ENCODE measurements at regions not wholly inside any gene's neighbourhood (a gene's known extent, or its start where the extent isn't known, plus 50 kb on each side); places are given as distances from the start of the nearest gene placed in this dataset.

DNA sequence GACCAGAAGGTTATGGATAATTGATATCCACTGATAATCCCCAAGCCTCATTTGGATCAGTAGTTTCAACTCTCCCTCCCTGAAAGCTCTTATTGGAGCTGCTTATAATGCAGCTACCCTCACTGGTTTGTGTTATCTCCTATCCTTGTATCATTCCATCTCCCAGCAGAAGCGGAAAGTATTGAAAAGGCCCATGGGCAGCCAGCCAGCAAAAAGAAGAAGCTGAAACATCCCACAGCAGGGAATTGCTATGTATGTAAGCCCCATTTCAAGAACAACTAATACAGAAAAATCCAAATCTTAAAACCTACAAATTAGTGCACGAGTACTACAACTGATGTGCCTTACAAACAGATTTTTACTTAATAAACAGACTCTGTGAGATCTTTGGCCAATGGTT is 269.0 kb upstream of the ECI2 start:
- DNase-seq (ENCODE audit: low spot score), result no peak

- peak; percentile 30 for DNase-seq (ENCODE audit: low spot score)
These were observed 268.5 kb upstream of the ECI2 start for GRCh38 chr6:4403828-4404227.

DNA sequence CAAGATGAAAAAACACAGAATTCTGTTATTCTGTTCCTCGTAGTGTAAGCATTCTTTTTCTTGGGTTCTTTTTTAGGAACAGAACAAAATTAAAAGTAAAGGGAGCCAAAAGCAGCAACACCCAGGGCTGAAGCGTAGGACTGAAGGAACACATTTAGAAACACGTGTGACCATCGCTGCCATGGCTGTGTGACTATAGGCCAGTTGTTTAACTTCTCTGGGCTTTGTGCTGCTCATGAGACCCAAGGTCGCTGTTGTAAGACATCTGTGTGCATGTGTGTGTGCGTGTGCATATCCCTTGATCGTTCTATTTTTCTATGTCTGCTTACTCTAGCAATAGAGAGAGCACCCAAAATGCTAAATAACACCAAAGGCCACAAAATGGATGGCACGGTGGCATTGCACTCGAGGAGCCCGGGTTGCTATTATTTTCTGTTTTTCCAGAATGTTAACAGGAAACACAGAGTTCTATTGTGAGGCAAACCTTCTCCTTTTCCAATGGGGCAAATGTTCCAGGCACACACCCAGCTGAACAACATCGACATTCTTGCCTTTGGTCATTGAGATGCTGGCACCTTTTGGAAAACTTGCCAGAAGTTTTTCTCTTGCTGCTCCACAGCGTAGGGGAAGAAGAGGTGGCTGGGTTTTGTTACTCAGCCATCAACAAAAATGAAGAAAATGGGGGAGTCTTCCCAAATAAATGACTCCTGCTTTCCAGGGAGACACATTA is 267.8 kb upstream of the ECI2 start:
- no peak for DNase-seq (ENCODE audit: low spot score)

- no peak for DNase-seq (ENCODE audit: low spot score)
These were observed 267.2 kb upstream of the ECI2 start for GRCh38 chr6:4402477-4402976.

DNA sequence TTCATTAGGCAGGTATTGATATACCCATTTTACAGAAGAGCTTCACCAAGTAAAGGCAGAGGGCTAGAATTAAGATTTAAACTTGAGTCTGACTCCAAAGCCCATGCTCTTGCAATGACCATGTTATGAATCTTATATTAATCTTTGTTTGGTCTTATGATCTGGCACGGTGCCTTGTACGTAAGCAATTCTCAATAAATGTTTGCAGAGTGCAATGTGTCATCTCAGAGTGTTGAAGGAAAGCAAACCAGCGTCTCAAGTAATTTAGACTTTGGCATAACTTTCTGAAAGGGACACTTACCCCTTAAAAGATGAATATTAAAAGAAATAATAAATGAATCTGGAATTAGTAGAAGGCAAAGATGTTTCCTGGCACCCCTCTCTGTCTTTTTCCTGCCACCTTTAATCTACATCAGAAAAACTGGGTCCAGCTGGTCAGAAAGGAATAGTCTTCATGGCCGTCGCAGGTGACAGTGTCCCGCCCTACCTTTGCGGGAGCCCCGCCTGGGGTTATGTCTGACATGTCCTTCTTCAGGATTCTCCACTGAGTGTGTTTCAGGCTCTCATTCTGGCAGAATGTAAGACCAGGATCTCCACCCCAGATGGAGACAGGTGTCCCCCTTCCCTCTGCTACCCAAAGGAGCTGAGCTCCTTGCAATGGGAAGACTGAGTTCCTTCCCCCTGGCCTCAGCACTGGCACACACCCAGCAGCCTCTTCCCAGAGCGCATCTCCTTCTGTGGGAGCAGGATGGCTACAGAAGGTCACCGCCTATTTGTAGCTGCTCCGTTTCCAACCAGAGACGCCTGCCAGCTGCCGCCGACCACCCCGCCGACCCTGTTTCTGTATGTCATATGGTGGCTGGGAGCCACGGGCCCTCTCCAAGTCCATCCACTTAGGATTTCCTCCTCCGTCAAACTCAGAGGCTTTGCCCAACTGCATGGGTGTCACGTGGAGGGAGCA is 266.3 kb upstream of the ECI2 start:
- DNase-seq (ENCODE audit: low spot score), result no peak

DNA sequence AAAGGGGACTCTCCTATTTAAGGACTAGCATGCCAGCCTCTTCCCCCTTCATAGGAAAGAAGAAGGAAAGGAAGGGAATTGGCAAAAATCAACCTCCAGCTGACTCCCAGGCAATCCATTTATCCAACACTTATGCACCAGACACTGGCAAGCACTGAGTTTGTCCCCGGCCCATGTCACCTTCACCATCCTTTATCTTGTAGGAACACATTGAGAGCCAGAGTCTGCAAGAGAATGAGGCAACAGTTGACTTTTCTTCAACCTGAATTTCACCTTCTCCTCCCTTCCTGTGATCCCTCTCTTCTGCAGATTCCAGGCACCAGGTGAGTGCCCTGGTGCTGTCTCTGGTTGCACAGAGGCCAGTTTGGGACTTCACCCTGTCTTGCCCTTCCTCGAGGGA is 264.3 kb upstream of the ECI2 start:
- no peak for DNase-seq (ENCODE audit: low spot score)

GRCh38 chr6:4398791-4399190 is 263.4 kb upstream of the ECI2 start:
- no peak for DNase-seq (ENCODE audit: low spot score)

DNA sequence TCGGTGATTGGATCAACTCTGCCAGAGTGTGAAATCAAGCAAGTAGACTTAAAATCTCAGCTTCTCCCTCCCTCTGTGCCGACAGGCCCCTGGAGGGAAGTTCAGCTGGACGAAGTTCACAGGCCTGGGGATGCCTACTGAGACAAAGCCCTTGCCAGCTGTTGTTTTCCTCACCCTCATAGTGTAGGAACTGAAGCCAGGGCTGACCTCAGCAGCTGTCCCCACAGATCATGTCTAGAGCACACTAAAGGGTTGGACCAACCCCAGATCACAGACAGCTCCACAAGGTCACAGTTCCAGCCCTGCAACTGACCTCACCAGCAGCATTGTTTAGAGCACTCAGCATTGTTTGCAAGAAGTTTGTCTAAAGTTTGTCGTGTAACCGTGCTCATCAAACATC is 261.9 kb upstream of the ECI2 start:
- DNase-seq (ENCODE audit: low spot score), result no peak

DNA sequence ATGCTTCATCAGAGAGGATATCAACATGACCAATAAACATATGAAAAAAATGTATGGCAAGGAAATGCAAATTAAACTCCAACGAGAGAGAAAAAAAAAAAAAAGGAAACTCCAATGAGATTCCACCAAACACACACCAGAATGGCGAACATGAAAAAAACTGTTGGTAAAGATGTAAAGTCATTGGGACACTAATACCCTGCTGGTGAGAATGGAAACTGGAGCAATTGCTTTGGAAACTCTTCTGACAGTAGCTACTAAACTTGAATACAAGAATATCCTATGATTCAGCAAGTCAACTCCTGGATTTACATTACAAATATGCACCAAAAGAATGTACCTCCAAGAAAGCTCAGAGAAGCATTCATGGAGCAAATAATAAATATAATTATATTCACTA is 260.7 kb upstream of the ECI2 start:
- DNase-seq (ENCODE audit: low spot score), result no peak

GRCh38 chr6:4395386-4395785 is 260.0 kb upstream of the ECI2 start:
- no peak for DNase-seq (ENCODE audit: low spot score)

- DNase-seq (ENCODE audit: low spot score), result peak; percentile 36
These were observed 259.4 kb upstream of the ECI2 start for GRCh38 chr6:4394786-4395185.

GRCh38 chr6:4388675-4389074 is 253.3 kb upstream of the ECI2 start:
- DNase-seq (ENCODE audit: low spot score), result peak; percentile 45

DNA sequence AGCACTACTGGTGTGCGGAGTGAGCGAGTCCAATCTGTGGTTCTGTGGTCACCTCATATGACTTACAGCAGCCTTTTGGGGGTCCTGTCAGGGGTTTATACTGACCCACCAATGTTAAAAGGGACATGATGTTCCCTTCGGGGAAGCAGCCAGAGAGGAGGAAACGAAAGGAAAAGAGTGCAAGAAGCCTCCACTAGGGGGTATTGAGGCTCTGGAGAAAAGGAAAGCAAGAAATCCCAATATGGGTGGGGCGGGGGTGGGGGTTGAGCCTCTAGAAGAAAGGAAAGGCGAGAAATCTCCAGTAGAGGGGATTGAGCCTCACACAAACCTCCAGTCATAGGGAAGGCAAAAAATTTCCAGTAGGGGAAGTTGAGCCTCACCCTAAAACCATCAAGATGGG is 249.3 kb upstream of the ECI2 start:
- DNase-seq (ENCODE audit: low spot score), result no peak

DNA sequence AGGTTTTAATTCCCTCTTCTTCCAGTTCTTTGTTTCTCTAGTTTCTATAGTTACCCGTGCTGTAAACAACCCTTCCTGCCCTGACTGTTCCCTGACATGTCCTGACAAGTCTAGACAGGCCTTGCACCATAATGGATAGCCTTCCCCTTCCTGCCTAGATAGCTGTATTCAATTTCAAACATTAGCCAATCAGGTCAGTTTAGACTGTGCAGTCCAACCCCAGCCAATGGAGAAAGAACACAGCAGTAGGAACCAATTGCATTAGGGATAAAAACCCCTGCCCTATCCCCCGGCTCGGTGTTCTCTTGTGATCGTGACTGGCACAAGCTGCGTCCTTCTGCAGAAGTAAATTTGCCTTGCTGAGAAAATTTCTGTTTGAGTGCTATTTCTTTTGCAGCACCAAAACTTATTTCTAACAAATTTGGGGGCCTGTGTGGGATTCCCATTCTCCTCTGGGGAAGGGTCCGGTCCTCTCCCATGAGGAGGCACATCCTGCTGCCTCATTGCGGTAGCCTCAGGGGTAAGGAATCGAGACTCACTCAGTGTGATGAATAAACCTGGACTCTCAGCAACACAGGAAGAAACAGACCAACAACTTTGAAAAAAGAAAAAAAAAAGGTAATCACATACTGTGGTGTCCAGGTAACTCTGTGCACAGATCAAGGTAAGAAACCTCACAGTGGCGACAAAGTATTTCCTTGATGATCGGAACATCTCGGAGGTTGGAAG is 248.7 kb upstream of the ECI2 start:
- no peak for DNase-seq (ENCODE audit: low spot score)

- DNase-seq (ENCODE audit: low spot score), result no peak
These were observed 247.0 kb upstream of the ECI2 start for GRCh38 chr6:4382362-4382853.

DNA sequence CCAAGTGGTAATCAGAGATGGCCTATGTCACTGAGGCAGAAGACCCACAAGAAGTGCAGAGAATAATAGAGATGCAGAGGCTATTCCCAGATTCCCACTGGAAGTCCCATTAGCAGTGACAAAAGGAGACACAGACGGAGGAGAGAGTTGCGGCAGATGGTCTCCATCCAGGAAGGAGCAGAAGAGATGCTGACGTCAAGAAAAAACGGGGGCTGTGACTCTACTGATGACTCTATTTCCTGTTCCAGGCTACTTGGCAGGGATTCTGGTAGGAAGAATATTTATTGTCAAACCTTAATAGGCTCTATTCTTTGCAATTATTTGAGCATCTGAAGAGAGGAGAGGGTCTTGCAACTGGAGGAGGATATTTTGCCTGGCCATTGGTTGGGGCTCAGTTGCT is 246.0 kb upstream of the ECI2 start:
- no peak for DNase-seq (ENCODE audit: low spot score)

DNA sequence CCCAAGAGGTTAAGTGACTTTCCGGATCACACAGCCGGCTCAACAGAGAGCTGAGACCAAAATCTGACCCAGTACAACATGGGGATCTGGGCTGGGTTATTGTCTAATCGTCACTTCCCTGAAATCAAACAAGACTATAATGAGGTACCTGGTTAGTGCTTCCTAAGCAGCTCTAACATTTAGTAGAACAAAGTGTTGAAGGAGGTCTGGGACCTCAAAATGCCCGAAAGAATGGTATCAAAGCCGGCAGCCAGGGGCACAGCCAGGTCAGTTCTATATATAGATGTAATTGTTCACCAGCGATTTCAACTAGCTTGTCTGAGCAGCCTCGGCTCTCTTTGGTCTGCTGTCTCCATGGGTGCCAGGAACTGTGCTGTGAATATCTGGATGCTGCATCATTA is 245.5 kb upstream of the ECI2 start:
- DNase-seq (ENCODE audit: low spot score), result no peak

DNA sequence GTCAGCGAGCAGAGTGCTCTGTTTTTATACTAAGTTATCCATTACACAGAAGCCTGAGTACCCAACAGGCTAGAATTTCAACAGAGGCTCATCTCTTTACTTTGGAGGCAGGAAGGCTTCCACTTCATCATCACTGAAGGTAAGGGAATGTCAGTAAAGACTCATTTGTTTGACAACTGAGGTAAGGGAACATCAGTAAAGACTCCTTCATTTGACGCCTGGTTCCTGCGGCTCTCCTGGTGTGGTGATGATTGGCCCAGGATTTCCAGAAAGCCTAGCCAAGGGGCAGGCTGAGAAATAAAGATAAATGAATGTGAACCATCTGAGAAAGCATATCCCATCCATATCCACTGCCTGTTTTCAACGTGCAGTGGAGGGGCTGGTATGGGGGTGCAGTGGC is 244.6 kb upstream of the ECI2 start:
- no peak for DNase-seq (ENCODE audit: low spot score)

GRCh38 chr6:4378319-4378996 is 243.1 kb upstream of the ECI2 start:
- no peak for DNase-seq (ENCODE audit: low spot score)

DNA sequence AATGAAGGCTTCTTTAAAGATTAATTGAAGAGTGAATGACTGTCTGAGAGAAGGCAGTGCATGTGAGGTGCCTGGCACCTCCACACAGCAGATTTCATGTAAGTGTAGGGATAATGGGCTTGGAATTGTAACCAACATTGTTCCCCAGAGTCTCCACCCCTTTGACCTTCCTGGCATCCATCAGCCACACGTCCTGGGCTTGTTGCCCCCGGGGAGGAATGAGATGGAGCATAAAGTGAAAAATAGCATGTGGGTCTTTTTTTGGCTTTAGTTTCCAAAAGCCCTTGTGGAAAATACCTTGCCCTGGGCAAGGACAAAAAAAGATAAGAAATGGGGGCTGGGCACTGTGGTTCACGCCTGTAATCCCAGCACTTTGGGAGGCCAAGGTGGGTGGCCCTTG is 242.2 kb upstream of the ECI2 start:
- DNase-seq (ENCODE audit: low spot score), result no peak

DNA sequence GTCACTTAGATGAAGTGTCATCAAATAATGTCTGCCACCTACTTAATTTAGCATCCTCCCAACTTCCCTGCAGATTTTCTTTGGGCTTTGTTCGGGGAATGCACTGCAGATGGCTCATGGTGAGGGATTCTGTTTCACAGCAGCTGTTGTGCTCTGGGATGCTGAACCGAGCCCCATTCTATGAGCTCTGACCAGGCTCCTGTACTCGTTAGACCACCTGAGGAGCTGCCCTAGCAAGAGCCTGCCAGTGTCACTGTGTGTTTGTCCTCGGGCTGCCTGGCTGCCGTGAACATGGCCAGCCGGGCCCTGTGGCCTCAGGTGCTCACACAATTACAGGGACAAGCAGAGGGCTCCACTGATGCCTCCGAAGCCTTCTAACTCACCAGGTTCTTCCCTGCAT is 238.8 kb upstream of the ECI2 start:
- no peak for DNase-seq (ENCODE audit: low spot score)

DNA sequence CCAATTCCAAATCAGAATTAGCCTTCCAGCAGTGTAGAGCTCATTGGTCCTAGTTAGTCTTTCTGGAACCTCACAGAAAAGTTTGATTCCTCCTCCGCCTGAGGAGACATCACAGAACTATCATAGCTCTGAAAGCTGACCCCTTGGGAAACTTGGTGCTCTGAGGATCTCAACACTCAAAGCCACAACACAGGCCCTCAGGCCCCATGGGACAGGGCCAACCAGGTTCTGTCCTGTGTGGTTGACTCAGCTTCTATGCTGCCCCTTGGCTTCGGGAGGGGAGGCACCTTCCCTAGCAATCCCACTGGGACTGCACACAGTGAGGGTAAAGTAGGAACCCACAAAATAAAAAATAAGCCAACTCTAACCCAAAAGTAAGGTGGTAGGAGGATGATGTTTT is 237.5 kb upstream of the ECI2 start:
- no peak for DNase-seq (ENCODE audit: low spot score)
